ENCODE measurements at regions not wholly inside any gene's neighbourhood (a gene's known extent, or its start where the extent isn't known, plus 50 kb on each side); places are given as distances from the start of the nearest gene placed in this dataset.

DNA sequence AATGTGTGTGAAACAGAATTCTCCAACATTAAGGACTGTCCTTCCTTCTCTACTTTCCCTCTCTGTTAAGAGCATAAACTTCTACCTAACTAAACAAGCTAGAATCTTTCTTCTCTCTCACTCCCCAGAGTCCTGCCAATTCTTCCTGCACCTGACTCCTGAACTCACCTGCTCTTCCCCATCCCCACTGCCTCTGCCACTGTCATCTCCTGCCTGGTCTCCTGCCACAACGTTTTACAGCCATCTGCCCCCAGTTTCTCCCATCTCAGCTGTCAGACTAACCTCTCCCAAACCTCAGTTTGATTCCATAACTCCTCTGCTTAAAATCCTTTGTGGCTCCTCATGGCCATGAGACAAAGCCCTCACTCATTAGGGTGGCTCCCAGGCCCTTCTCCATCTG, 119.8 kb upstream of the FOXN2 start:
- Histone ChIP-seq H3K9me1 (ENCODE audit: control insufficient read depth, extremely low read depth, insufficient read depth, low read length) (no peaks in the 10 kb centered on the region), H3K9ac (ENCODE audit: control insufficient read depth, extremely low read depth, insufficient read depth, low read length) (no peak overlapping the region), H3K36me3 (ENCODE audit: control insufficient read depth in 2 of 2, extremely low read depth in 1 of 2, insufficient read depth in 2 of 2, low read length in 2 of 2) (no peaks in the 10 kb centered on the region), H3K79me2 (ENCODE audit: control insufficient read depth, insufficient read depth, low read length) (no peaks in the 10 kb centered on the region), H3K4me3 (ENCODE audit: control insufficient read depth in 2 of 3, extremely low read depth in 1 of 3, insufficient read depth in 2 of 3, low read depth in 1 of 3, low read length in 3 of 3) (no peak overlapping the region), H3K4me1 (ENCODE audit: control insufficient read depth, extremely low read depth, insufficient read depth, low read length) (no peaks in the 10 kb centered on the region), H4K20me1 (ENCODE audit: control insufficient read depth, extremely low read depth, insufficient read depth, low read length) (no peaks in the 10 kb centered on the region), H3K27me3 (ENCODE audit: control insufficient read depth, extremely low read depth, insufficient read depth, low read length) (no peaks in the 10 kb centered on the region), H3K9me3 (ENCODE audit: control insufficient read depth, low read depth, low read length) (no peaks in the 10 kb centered on the region), H3K4me2 (ENCODE audit: control insufficient read depth, extremely low read depth, insufficient read depth, low read depth, low read length) (no peak overlapping the region), H2AFZ (ENCODE audit: control insufficient read depth, low read length) (no peak overlapping the region), H3K27ac (ENCODE audit: control insufficient read depth, insufficient read depth, low read length) (no peak overlapping the region)
- no peak for TF ChIP-seq EZH2 (IDR thresholded peaks at IDR 0.05; ENCODE audit: low read length)
- TF ChIP-seq, protein P1, sequence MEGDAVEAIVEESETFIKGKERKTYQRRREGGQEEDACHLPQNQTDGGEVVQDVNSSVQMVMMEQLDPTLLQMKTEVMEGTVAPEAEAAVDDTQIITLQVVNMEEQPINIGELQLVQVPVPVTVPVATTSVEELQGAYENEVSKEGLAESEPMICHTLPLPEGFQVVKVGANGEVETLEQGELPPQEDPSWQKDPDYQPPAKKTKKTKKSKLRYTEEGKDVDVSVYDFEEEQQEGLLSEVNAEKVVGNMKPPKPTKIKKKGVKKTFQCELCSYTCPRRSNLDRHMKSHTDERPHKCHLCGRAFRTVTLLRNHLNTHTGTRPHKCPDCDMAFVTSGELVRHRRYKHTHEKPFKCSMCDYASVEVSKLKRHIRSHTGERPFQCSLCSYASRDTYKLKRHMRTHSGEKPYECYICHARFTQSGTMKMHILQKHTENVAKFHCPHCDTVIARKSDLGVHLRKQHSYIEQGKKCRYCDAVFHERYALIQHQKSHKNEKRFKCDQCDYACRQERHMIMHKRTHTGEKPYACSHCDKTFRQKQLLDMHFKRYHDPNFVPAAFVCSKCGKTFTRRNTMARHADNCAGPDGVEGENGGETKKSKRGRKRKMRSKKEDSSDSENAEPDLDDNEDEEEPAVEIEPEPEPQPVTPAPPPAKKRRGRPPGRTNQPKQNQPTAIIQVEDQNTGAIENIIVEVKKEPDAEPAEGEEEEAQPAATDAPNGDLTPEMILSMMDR (optimal IDR thresholded peaks at IDR 0.05 in 1 of 3, IDR thresholded peaks at IDR 0.05 in 1 of 3, conservative IDR thresholded peaks at IDR 0.05 in 1 of 3; ENCODE audit: extremely low read depth in 1 of 3, insufficient read depth in 2 of 3, low read length in 3 of 3) = no peak
- dilution Hi-C loops (cut with MboI; ENCODE audit: extremely low pct_ligation_motif_present, low sequenced_read_pairs) = no loop called here
- DNase-seq (ENCODE audit: low read depth, low spot score) = no peak
- FAIRE-seq = no peak

DNA sequence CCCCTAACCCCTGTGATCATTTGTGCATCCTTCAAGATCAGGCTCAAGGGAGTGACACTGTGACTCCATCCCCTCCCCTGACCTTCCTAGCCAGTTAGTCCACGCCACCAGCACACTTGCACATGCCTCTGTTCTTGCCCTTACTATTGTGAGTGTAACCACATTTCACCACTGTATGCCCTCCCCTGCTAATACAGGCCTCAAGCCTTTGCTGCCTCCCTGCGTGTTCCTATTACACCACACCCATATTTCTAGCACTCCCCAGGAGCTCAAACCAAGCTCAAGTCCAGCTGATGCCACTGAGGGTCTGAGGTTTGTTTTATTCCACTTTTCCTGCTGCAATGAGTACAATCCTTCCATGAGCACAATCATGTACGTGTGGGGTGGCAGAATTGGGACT, 119.3 kb upstream of the FOXN2 start:
- DNase-seq (ENCODE audit: low read depth, low spot score) (no peak), FAIRE-seq (no peak)
- H3K27me3 ChIP-seq (ENCODE audit: control insufficient read depth, extremely low read depth, insufficient read depth, low read length) = no peaks in the 10 kb centered on the region
- no peaks in the 10 kb centered on the region for H3K79me2 ChIP-seq (ENCODE audit: control insufficient read depth, insufficient read depth, low read length)
- H3K36me3 ChIP-seq (ENCODE audit: control insufficient read depth in 2 of 2, extremely low read depth in 1 of 2, insufficient read depth in 2 of 2, low read length in 2 of 2) = no peaks in the 10 kb centered on the region
- H3K9me3 ChIP-seq (ENCODE audit: control insufficient read depth, low read depth, low read length) = no peaks in the 10 kb centered on the region
- H3K4me3 ChIP-seq (ENCODE audit: control insufficient read depth in 2 of 3, extremely low read depth in 1 of 3, insufficient read depth in 2 of 3, low read depth in 1 of 3, low read length in 3 of 3) = no peak overlapping the region
- dilution Hi-C loops (cut with MboI; ENCODE audit: extremely low pct_ligation_motif_present, low sequenced_read_pairs) = no loop called here
- no peaks in the 10 kb centered on the region for H3K9me1 ChIP-seq (ENCODE audit: control insufficient read depth, extremely low read depth, insufficient read depth, low read length)
- no peaks in the 10 kb centered on the region for H4K20me1 ChIP-seq (ENCODE audit: control insufficient read depth, extremely low read depth, insufficient read depth, low read length)
- TF ChIP-seq, protein P1 (optimal IDR thresholded peaks at IDR 0.05 in 1 of 3, IDR thresholded peaks at IDR 0.05 in 1 of 3, conservative IDR thresholded peaks at IDR 0.05 in 1 of 3; ENCODE audit: extremely low read depth in 1 of 3, insufficient read depth in 2 of 3, low read length in 3 of 3) = no peak
- no peak for TF ChIP-seq EZH2 (IDR thresholded peaks at IDR 0.05; ENCODE audit: low read length)
- no peak overlapping the region for H3K9ac ChIP-seq (ENCODE audit: control insufficient read depth, extremely low read depth, insufficient read depth, low read length)
- no peak overlapping the region for H3K27ac ChIP-seq (ENCODE audit: control insufficient read depth, insufficient read depth, low read length)
- no peaks in the 10 kb centered on the region for H3K4me1 ChIP-seq (ENCODE audit: control insufficient read depth, extremely low read depth, insufficient read depth, low read length)
- H2AFZ ChIP-seq (ENCODE audit: control insufficient read depth, low read length) = no peak overlapping the region
- H3K4me2 ChIP-seq (ENCODE audit: control insufficient read depth, extremely low read depth, insufficient read depth, low read depth, low read length) = no peak overlapping the region
